ENCODE measurements at regions not wholly inside any gene's neighbourhood (a gene's known extent, or its start where the extent isn't known, plus 50 kb on each side); places are given as distances from the start of the nearest gene placed in this dataset.
A peak's percentile ranks its signal among the peaks of the same experiment; 100 is the strongest.
"Not testable (repeated sequence)": the region's sequence is repeated elsewhere in the genome, so short reads cannot be mapped to it uniquely, and the experiment has no call there.

DNA sequence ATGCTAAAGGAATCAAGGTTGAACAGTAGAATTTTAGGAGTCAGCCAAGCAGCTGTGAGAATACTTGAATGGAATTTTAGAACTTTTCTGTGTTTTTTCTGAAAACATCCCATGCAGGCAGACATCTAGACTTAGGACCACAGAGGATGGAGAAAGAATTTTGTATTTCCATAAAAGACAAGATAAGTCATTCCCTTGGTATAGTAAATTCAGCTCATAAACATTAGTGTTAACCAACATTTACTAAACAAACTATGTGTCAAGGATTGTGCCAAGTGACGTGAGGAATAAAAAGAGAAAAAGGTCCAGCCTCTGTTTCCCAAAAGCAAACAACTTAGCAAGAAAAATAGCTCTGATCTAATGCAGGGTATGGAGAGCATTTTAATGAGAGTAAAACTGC is 210.2 kb upstream of the NR5A2 start:
- intact Hi-C loops (cut with DNase I), result no loop called here
- no peaks in the 10 kb centered on the region for H3K27me3 ChIP-seq
- no peaks in the 10 kb centered on the region for H3K9me3 ChIP-seq
- no peak for ATAC-seq
- H3K27ac ChIP-seq, result no peak overlapping the region
- H3K4me1 ChIP-seq, result no peaks in the 10 kb centered on the region
- TF ChIP-seq, protein P1, sequence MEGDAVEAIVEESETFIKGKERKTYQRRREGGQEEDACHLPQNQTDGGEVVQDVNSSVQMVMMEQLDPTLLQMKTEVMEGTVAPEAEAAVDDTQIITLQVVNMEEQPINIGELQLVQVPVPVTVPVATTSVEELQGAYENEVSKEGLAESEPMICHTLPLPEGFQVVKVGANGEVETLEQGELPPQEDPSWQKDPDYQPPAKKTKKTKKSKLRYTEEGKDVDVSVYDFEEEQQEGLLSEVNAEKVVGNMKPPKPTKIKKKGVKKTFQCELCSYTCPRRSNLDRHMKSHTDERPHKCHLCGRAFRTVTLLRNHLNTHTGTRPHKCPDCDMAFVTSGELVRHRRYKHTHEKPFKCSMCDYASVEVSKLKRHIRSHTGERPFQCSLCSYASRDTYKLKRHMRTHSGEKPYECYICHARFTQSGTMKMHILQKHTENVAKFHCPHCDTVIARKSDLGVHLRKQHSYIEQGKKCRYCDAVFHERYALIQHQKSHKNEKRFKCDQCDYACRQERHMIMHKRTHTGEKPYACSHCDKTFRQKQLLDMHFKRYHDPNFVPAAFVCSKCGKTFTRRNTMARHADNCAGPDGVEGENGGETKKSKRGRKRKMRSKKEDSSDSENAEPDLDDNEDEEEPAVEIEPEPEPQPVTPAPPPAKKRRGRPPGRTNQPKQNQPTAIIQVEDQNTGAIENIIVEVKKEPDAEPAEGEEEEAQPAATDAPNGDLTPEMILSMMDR (IDR thresholded peaks at IDR 0.05), result no peak
- no peak for DNase-seq
- no peak overlapping the region for H3K4me3 ChIP-seq
- H3K36me3 ChIP-seq, result no peaks in the 10 kb centered on the region

DNA sequence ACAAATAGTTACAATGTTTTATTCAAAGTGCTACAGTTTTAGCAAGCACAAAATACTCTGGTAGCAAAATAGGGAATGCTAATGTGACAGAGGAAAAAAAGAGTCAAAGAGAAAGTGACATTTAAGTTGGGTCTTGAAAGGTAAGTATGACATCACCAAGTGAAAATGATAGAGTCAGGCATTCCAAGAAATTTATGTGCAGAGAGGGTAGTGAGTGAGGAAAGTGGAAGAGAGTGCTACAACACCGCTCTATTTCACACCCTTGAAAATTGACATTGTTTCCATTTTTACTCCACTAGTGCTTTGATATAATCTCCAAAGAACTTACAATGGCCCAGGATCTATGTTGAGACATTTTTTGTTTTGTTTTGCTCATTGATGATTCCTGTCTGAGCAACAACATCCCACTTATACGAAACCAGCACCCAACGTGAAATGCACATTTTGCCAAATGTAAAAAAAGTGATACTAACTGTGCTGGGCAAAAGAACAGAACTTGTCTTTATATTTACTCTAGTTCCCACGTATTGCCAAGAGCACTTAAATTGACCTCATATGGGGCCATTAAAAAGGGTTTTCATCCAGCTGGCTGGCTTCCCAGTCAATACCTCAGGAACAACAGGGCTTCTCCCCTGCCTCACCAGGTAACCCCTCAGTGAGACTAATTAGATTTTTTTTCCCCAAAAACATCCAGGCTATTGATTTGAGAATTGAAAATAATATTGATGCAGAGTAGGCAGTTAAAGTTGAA is 206.3 kb upstream of the NR5A2 start:
- H3K9me3 ChIP-seq, result no peaks in the 10 kb centered on the region
- no peaks in the 10 kb centered on the region for H3K27me3 ChIP-seq
- ATAC-seq (peak; percentile 36), DNase-seq (no peak)
- intact Hi-C loops (cut with DNase I), result no loop called here
- no peaks in the 10 kb centered on the region for H3K4me1 ChIP-seq
- TF ChIP-seq, protein P1 (IDR thresholded peaks at IDR 0.05), result no peak
- H3K36me3 ChIP-seq, result no peaks in the 10 kb centered on the region
- no peak overlapping the region for H3K27ac ChIP-seq
- no peak overlapping the region for H3K4me3 ChIP-seq

DNA sequence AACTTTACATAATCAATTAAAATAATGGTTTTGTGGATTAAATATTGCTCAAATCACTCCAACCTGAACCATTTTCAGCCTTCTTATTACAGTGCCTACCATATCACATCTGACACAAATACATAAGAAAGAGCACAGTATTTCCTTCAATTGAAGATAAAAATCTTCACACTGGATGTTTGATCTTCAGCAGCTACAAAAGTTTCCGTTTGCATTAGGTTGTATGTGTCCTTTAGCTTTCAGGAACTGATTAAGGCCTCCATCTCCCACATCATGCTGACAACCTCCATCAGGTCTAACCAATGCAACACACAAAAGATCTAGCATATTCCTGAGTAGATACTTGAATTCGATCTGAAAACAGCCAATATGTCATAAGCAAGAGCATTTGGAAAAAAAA is 195.1 kb upstream of the NR5A2 start:
- intact Hi-C loops (cut with DNase I), result no loop called here
- TF ChIP-seq, protein P1 (IDR thresholded peaks at IDR 0.05), result no peak
- no peaks in the 10 kb centered on the region for H3K4me1 ChIP-seq
- H3K27me3 ChIP-seq, result no peaks in the 10 kb centered on the region
- ATAC-seq (no peak), DNase-seq (no peak)
- H3K27ac ChIP-seq, result no peak overlapping the region
- no peaks in the 10 kb centered on the region for H3K9me3 ChIP-seq
- H3K4me3 ChIP-seq, result no peak overlapping the region
- no peaks in the 10 kb centered on the region for H3K36me3 ChIP-seq

DNA sequence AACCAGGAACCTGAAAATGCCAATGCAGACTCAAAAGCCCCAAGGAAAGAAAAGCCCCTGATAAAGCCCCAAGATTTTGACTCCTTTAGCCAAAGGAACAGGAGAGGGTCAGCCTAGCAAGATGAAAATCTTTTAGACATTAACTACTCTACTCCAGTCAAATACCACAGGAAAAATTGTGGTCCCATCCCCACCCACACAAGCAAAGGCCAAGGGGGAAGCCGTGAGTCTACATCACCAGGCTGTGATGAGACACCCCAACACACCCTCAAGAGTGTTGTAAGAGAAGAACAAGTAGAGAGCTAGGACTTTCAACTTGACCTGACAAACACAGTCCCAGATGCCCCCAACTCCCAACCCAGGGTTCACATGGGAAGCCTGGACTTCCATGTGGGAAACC is 192.8 kb upstream of the NR5A2 start:
- Histone ChIP-seq H3K9me3 (no peaks in the 10 kb centered on the region), H3K4me3 (no peak overlapping the region), H3K36me3 (no peaks in the 10 kb centered on the region), H3K4me1 (no peaks in the 10 kb centered on the region), H3K27ac (no peak overlapping the region), H3K27me3 (no peaks in the 10 kb centered on the region)
- TF ChIP-seq, protein P1 (IDR thresholded peaks at IDR 0.05), result no peak
- intact Hi-C loops (cut with DNase I), result no loop called here
- ATAC-seq (no peak), DNase-seq (no peak)

DNA sequence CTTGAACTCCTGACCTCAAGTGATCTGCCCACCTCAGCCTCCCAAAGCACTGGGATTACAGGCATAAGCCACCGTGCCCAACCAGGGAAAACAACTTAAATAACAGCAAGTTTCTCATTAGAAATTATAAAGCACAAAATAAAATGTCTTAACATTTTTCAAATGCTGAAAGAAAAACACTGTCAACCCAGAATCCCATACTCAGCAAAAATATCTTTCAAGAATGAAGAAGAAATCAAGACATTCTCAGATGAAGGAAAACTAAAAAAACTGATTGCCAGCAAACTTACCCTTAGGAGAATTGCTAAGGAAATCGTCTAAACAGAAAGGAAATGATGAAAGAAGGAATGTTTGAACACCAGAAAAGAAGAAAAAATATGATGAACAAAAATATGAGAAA is 191.1 kb upstream of the NR5A2 start:
- Histone ChIP-seq H3K27me3 (no peaks in the 10 kb centered on the region), H3K4me3 (no peak overlapping the region), H3K9me3 (no peaks in the 10 kb centered on the region), H3K36me3 (no peaks in the 10 kb centered on the region), H3K27ac (no peak overlapping the region), H3K4me1 (no peaks in the 10 kb centered on the region)
- ATAC-seq, result no peak
- intact Hi-C loops (cut with DNase I), result no loop called here
- DNase-seq, result no peak
- TF ChIP-seq, protein P1 (IDR thresholded peaks at IDR 0.05), result no peak

DNA sequence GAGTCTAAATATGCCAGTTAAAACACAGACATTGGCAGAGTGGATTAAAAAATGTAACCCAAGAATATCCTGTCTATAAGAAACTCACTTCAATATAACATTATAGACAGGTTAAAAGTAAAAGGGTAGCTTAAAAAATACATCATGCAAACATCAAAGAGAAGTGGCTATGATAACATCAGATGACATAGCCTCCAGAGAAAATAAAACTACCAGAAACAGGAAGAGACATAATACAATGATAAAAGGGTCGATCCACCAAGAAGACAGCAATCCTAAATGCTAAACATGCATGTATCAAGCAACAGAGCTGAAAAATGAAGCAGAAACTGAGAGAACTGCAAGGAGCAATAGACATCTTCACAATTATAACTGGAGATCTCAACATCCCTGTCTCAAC is 190.2 kb upstream of the NR5A2 start:
- Histone ChIP-seq H3K27me3 (no peaks in the 10 kb centered on the region), H3K9me3 (no peaks in the 10 kb centered on the region), H3K4me1 (no peaks in the 10 kb centered on the region), H3K27ac (no peak overlapping the region), H3K36me3 (no peaks in the 10 kb centered on the region), H3K4me3 (no peak overlapping the region)
- TF ChIP-seq, protein P1 (IDR thresholded peaks at IDR 0.05), result no peak
- intact Hi-C loops (cut with DNase I), result no loop called here
- ATAC-seq (no peak), DNase-seq (no peak)

DNA sequence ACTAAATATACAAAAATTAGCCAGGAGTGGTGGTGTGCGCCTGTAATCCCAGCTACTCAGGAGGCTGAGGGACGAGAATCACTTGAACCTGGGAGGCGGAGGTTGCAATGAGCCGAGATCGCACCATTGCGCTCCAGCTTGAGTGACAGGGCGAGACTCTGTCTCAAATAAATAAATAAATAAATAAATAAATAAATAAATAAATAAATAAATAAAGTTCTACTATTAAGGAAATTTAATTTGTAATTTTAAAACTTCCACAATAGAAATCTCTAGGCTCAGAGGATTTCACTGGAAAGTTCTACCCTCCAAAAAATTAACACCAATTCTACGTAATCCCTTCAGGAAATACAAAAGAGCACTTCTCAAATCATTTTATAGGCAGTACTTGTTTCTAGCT is 187.9 kb upstream of the NR5A2 start:
- H3K27ac ChIP-seq; H3K36me3 ChIP-seq; ATAC-seq; H3K4me3 ChIP-seq; H3K9me3 ChIP-seq; intact Hi-C loops (cut with DNase I); H3K4me1 ChIP-seq; H3K27me3 ChIP-seq; DNase-seq: not testable (repeated sequence)

DNA sequence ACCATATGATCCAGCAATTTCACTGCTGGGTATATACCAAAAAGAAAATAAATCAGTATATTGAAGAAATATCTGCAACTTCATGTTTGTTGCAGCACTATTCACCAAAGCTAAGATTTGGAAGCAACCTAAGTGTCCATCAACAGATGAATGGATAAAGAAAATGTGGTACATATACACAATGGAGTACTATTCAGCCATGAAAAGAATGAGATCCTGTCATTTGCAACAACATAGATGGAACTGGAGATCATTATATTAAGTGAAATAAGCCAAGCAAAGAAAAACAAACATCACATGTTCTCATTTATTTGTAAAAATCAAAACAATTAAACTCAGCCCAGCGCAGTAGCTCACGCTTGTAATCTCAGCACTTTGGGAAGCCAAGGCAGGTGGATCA is 184.4 kb upstream of the NR5A2 start:
- H3K36me3 ChIP-seq; H3K9me3 ChIP-seq; DNase-seq; intact Hi-C loops (cut with DNase I); H3K27me3 ChIP-seq; H3K4me1 ChIP-seq; ATAC-seq; H3K27ac ChIP-seq; H3K4me3 ChIP-seq: not testable (repeated sequence)

Data from upper lobe of right lung (tissue), 1 donor.